NCI-H526 (cell line): ENCODE measurements at regions not wholly inside any gene's neighbourhood (a gene's known extent, or its start where the extent isn't known, plus 50 kb on each side); places are given as distances from the start of the nearest gene placed in this dataset.
A peak's percentile ranks its signal among the peaks of the same experiment; 100 is the strongest.

Source experiments
- DNase-seq, 2 experiments: peaks; one replicate each; lab custom pipeline; 2025; lab: John Stamatoyannopoulos, UW

DNA sequence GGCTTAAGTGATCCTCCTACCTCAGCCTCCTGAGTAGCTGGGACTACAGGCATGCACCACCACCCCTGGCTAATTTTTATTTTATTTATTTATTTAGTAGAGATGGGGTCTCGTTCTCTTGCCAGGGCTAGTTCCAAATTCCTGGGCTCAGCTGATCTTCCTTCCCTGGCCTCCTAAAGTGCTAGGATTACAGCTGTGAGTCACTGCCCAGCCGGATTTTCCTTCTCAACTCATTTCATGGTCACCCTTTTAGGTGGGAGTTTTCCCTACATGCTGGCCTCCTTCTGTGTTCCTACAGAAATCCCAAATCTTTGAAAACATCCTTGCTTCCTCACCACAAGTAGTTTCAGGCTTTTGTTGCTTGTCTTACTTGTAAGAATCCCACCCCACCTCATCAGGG, 102.1 kb upstream of the SIAH1 start:
- DNase-seq: no peak

DNA sequence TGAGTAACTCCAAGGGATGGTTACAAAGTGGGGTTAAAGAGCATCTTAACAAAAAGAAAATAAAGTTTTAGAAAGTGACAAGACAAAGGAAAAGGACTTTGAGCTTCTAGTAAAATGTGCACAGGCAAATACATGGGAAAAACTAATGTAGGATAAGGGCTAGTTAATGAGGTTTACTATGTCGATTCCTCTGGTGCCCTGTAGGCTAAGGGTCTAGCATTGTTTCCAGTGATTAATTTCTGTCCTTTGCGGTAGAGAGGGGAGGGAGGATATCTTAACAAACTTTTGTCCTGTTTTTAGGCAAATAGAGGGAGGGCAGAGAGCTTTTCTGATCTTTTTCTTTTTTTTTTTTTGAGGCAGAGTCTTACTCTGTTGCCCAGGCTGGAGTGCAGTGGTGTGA, 96.6 kb upstream of the SIAH1 start:
- DNase-seq: peak in 1 of 2 experiments; percentile 14

DNA sequence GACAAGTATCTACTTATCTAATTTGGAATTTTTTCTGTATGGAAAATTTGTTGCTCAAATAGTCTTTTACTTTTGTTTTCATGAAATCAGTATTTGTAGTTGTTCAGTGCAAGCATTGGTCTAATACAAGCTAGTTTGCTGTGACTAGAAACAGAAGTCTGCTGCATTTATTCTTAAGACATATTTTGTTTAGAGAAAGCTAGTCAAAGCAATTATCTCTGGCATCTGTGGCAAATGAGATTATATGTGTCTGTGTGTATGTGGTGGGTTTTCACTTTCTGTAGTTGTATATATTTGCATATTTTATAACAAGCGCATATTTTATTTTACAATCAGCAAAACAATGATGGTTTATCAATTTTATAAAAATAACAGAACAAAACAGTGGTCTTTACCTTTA, 96.0 kb upstream of the SIAH1 start:
- no peak for DNase-seq

DNA sequence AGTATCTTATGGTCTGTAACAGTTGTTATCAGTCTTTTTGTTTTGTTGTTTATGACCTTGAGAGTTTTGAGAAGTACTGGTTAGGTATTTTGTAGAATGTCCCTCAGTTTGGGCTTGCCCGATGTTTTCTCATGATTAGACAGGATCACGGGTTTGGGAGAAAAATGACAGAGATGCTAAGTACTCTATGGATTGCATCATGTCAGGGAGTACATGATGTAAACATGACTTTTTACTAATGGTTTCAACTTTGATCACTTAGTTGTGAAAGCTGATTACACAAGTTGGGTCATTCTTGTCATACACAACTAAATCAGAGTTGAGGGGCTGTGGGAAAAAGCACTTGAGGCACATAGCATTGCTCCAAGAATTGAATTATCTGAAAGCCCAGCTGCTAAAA, 94.7 kb upstream of the SIAH1 start:
- DNase-seq: no peak

DNA sequence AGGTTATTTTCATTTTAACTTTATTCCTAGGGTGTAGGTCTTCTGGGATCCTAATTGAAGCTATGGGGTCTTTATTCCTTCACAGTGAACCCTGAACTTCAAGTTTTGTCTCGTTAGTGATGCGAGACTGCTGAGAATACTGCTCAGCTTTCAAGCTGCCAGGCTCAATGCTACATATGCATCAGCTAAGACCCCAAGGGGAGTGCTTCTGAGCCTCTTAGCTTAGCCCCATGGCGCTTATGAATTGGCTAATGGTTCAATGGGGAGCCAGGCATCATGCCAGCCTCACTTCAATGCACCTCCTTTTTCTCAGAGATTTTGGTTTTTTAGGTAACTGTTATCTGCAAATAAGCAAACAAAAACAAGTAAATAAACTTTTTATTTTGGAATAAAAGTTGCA, 94.1 kb upstream of the SIAH1 start:
- DNase-seq: no peak

DNA sequence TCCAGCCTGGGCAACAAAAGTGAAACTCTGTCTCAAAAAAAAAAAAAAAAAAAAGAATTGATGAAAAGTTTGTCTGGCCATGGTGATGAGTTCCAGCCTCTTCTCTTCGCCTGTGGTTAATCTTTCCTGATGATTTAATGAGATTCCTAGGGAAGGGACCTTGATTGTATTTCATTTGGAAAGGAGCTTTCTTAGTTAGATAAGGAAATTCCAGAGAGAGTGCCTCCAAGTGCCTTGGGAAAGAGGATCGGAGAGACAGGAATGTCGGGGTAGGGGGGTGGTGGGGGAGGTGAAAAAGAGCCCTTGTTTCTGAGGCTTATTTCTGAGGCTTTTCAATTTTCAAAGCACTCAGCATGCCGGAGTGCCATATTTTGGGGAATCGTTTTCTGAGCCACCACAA, 93.2 kb upstream of the SIAH1 start:
- DNase-seq: no peak

DNA sequence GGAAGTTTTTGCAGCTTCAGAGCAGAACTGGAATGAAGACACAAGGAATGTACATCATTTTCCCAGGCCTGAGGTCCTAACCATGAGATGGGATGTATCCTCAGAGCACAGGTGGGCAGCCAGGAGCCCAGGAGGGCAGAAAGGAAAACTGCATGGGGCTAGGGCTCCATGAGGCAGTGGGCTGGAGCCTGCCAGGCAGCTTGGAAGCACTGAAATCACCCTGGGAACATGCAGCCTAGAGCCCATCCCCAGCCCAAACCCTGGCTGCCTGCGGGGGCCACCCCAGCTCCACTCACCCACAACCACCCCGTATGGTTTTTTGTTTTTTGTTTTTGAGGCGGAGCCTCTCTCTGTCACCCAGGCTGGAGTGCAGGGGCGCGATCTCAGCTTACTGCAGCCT, 86.2 kb upstream of the SIAH1 start:
- DNase-seq: no peak

DNA sequence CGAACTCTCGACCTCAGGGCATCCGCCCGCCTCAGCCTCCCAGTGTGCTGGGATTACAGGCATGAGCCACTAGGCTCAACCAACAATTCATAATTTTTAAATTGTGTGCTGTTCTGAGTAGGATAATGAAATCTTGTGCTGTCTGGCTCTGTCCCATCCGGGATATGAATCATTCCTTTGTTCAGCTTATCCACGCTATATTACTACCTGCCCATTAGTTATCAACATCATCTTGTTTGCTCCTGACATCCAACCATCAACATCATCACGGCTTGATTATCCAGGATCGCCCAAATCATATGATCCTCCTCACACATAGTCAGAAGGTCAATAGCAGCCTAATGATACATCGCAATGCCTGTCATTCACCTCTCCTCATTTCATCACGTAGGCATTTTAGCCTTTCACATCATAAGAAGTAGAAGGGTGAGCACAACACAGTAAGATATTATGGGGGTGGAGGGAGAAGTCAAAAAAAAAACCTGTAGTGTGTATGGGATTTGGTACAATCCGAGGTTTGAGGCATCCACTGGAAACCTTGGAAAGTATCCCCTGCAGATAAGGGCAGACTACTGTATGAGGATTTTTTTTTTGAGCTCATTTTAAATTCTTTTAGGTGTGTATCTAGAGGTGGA, 77.0 kb upstream of the SIAH1 start:
- DNase-seq: no peak

DNA sequence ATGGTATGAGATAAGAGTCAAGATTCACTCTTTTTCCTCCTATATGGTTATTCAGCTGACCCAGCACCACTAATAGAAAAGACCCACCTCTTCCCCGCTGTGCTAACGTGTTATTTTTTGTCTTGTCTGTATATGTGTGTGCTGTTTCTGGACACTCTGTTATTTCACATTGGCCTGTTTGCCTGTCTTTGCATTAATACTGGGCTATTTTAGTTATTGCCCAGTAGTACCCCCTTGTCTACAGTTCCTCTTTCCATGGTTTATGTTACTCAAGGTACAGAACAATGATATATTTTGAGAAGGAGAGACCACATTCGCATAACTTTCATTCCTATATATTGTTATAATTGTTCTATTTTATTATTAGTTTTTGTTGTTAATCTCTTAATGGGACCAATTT, 74.0 kb upstream of the SIAH1 start:
- DNase-seq: no peak

DNA sequence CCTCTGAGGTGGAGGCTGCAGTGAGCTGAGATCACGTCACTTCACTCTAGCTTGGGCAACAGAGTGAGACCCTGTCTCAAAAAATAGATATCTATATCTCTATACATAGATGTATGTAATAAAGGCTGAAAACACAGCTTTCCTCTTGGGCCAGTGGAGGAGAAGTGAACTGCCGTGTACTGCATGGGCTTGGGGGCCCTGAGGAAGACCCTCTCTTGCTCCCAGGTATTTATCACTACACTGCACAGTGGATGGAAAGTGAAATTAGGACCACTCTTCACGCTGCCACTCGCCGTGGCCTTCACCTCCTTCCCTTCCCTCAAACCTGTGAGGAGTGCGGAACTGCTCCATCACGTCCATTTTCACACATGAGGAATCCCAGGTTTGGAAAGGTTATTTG, 68.8 kb upstream of the SIAH1 start:
- no peak for DNase-seq

DNA sequence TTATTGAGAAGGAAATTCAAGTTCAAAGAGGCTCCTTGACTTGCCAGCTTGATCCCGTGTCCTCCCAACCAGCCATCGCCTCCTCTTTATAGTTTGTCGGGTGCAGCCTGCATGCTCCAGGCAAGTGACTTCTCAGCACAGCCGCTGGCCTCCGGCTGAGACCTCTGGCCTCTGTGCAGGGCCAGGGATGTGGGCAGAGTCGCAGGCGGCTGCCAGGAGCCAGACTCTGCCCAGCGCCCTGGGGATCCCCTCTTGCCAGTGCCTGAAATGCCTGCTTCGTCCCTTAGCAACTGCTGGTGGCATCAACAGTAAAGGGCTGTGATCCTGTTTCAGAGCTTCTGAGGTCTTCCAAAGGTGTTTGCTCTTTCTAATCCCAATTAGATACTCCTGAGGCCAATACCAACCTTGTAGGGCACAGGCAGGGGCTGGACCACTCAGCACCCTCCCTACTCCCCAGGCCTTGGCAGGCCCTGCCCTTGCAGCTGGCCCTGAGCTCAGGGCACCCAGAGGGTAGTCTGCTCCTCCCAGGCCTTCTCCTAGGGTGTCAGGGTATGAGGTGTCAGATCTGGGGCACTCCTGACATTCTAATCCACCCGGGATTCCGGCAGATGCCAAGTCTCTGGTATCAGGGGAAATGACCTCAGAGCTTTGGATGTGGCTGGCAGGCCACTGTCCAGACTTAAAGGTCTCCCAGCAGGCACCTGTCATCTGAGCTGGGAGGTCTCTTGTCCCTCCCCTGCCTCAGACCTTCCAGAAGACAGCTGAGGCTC, 68.0 kb upstream of the SIAH1 start:
- no peak for DNase-seq

DNA sequence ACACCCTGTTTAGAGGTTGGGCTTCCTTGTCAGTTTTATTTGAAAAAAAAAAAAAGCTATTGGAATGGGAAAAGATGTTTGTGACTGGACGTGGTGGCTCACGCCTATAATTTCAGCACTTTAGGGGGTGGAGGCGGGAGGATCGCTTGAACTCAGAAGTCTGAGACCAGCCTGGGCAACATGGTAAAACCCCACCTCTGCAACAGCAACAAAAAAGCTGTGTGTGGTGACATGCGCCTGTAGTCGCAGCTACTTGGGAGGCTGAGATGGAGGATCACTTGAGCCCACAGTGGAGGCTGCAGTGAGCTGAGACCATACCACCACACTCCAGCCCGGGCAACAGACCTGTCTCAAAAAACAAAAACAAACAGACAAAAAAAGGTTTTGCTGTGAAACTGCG, 66.1 kb upstream of the SIAH1 start:
- DNase-seq: no peak

DNA sequence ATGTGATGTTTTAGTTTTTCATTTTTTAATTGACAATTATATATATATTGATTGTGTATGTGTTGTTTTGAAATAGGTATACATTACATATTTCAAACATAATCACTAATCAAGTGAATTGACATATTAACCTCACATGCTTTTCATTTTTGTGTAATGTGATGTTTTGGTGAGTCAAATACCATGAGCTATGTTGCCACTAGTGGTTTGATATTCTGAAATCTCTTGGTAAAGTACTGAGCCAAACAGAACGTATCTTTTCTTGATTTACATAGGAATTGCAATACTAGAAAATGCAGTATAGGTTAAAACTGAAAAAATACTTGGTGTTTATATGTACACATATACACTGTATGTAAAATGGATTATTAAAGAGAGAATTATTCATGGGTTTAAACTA, 65.2 kb upstream of the SIAH1 start:
- DNase-seq: no peak

DNA sequence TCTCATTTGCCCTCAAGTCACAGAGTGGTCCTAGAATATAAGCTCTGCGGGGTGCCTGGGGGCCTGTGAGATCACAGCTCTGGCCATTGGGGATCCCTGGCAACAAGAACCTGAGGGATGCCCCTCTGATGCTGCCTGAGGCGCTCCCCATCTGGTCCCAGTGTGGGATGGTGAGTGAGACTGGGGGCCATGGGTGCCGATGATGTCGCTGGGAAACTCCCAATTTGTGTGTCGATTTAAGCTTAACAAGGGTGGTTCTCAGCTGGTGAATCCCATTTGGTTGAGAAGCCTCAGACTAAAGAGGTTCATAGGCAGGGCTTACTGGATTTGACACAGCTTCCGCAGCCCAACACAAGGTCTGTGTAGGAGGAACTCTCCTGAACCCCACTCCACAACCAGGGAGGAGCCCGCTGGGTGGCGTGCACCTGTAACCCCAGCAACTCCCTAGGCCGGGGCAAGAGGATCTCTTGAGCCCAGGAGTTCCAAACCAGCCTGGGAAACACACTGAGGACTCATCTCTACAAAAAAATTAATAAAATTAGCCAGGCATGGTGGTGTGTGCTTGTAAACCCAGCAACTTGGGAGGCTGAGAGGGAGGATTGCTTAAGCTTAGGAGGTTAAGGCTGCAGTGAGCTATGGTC, 63.7 kb upstream of the SIAH1 start:
- DNase-seq: no peak

DNA sequence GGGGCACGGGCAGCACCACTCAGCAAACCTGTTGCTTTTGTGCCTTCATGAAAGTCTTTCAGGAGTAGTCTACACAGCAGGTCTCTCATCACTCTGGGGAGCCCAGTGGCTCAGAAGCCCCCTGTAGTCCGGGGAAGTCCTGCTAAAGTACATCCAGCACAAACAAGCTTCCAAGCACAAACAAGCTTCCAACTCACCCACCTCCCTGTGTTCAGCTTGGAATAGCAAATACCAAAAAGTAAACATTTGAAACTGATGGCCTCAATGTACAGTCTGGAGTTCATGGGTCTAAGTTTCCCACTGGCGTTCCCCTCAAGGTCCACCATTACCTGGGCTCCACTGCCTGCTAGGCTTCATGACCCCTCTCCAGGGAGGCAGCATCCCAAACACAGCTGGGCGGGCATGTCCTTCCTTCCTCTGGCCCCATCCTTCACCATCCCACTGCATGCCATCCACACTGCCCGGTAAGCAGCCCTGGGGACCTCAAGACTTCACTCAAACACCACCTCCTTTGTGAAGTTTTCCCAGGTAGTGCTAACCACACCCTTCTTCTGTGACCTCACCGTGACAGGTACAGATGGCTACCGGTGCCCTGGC, 62.8 kb upstream of the SIAH1 start:
- DNase-seq: no peak

DNA sequence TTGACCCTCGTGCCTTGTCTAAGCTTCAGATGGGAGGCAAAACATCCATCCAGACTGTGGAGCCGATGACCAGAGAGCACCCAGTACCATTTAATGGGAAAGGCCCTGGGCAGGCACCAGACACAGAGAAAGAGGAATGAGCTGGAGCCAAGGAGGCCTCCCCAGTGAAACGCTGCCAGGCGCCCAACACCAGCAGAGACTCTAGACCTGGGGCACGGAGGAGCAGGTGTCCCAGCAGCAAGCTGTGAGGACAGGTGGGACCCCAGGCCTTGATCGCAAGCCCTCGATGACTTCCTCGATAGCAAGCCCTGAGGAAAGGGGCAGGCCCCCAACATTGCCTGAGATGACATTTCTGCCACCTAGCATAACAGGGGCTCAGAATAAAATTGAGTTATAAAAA, 62.2 kb upstream of the SIAH1 start:
- DNase-seq: no peak

DNA sequence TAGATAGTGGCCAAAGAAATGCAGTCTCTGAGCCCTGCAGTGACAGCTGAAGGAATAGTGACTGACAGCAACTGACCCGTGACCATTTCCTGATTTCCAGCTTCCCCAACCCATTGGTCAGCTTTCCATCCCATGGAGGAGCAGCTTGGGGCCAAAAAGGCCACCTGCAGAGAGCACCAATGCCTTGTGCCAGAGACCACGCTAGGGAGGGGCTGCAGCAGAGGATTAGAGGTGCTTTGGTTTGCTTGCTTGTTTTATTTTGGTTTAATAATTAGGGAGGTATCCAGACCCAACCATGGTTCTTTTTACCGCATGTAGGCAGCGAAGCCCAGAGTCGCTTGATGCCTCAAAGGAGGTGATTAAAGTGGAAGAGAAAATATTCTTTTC, 61.3 kb upstream of the SIAH1 start:
- DNase-seq: no peak

DNA sequence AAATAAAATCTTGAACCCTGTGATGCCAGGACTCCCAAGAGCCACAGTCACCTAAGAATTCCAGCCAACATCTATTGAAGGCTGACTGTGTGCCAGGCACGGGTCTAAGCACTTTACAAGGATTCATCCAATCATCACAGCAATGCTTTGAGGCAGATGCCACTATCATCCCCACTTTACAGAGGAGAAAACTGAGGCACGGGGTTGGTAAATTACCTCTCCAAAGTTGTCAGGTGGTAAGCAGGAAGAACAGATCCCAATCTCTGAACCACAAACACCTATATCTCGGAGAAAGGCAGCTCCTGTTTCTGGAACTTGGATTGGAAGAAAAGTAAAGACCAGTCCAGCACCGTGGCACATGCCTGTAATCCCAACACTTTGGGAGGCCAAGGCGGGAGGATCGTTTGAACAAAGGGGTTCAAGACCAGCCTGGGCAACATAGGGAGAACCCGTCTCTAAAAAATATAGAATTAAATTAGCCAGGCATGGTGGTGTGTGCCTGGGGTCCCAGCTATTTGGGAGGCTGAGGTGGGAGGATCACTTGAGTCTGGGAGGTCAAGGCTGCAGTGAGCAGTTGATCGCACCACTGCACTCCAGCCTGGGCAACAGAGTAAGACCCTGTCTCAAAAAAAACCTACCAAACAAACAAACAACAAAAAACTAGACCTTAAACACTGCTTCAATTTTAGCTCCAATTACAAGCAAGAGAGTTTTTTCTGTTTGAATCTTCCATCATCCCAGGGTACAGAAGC, 60.7 kb upstream of the SIAH1 start:
- no peak for DNase-seq

DNA sequence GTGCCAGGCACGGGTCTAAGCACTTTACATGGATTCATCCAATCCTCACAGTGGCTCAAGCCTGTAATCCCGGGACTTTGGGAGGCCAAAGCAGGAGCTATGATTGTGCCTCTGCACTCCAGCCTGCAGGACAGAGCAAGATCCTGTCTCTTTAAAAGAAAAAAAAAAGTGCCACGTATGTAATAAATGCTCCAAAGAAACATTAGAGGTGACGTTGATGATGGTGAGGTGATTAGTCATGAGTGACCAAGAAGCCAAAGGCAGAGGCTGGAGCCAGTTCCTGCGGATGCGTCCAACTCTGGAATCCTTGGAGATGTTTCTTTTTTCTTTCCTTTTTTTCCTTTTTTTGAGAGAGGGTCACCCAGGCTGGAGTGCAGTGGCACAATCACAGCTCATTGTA, 59.4 kb upstream of the SIAH1 start:
- DNase-seq: no peak

DNA sequence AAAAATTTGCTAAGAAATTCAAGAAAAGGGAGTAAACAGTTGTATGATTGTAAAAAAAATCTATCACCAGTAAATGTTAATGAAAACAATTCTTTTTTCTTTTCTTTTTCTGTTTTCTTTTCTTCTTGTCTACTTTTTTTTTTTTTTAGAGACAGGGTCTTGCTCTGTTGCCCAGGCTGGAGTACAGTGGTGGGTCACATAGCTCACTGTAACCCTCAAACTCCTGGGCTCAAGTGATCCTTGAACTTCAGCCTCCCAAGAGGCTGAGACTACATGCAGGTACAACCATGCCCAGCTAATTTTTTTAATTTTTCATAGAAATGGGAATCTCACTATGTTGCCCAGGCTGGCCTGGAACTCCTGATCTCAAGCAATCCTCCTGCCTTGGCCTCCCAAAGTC, 57.2 kb upstream of the SIAH1 start:
- no peak for DNase-seq

DNA sequence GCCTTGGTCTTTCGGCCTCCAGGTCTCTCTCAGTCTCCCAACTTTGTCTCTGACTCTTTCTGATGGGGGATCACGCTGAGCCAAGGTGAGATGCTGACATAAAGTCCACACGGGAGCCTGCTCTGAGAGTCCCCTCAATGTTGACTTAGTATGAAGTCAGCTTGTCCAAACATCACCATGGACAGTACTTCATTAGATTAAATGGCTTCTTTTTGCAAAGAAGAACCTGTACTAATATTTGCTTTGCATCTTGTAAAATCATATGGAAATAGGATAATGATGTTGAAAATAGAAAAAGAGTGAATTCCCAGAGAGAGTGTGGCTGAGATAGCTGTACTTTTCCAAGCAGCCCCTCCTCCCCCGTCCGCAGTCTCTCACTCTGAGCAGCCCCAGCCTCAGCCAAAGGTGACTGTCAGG, 56.7 kb upstream of the SIAH1 start:
- DNase-seq: peak in 1 of 2 experiments; percentile 38

DNA sequence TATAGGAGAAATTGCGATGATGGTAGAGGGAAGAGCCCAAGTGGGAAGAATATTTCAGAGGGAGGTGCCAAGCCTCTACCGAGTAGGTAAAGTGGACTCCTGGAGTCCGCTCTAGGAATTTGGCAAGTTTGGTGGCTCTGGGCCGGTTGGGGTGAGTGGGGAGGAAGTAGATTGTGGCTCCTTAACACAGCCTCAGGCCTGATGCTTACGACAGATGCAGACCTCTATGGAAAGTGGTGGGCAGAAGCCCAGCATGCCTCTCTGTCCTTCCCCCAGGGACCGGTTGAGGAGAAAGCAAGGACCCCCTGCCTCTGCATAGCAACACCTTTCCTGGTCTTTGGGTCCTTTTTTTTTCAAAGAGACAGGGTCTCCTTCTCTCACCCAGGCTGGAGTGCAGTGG, 55.9 kb upstream of the SIAH1 start:
- DNase-seq: no peak
